Esophagus muscularis mucosa (tissue), 4 donors: ENCODE measurements at regions not wholly inside any gene's neighbourhood (a gene's known extent, or its start where the extent isn't known, plus 50 kb on each side); places are given as distances from the start of the nearest gene placed in this dataset.

Experiments
- DNase-seq: peaks from one replicate; pipeline ENCODE4 v3.0.0-alpha.2; 2017; ENCODE audit errors: extremely low spot score
- H3K27ac ChIP-seq, 4 donors: fragments of 200-600 bp; sonication (generic); replicated peaks in 1 of 4; 1 replicate in 3 of 4; 2 replicates in 1 of 4; pipeline ENCODE4 v1.5.1; 2016 to 2019; ENCODE audit warnings: mild to moderate bottlenecking in 1 of 4
- H3K27me3 ChIP-seq, 4 donors: fragments of 200-600 bp; sonication (generic); one replicate each; pipeline versions ENCODE4 v1.5.1 to v1.6.0; 2016 to 2019
- H3K36me3 ChIP-seq, 4 donors: fragments of 200-600 bp; sonication (generic); one replicate each; pipeline ENCODE4 v1.5.1; 2016 to 2019
- H3K4me1 ChIP-seq, 4 donors: fragments of 200-600 bp; sonication (generic); one replicate each; pipeline ENCODE4 v1.5.1; 2016 to 2019
- H3K4me3 ChIP-seq, 4 donors: fragments of 200-600 bp; sonication (generic); 1 replicate in 2 of 4; 2 replicates in 2 of 4; pipeline ENCODE4 v1.5.1; 2016 to 2019; ENCODE audit warnings: mild to moderate bottlenecking in 4 of 4, moderate library complexity in 1 of 4
- H3K9me3 ChIP-seq, 4 donors: fragments of 200-600 bp; sonication (generic); 1 replicate in 3 of 4; 2 replicates in 1 of 4; pipeline ENCODE4 v1.5.1; 2016 to 2019
- EP300 ChIP-seq: sonication (generic); formaldehyde crosslinking; IDR thresholded peaks from one replicate; pipeline ENCODE4 v1.6.1; 2017; ENCODE audit warnings: antibody characterized with exemption
- POLR2A ChIP-seq: fragments of 450-650 bp; IDR thresholded peaks from one replicate; pipeline ENCODE4 v1.6.1; 2017; ENCODE audit warnings: antibody characterized with exemption, moderate library complexity, mild to moderate bottlenecking, low read depth
- POLR2AphosphoS5 ChIP-seq, 2 donors: sonication (generic); formaldehyde crosslinking; IDR thresholded peaks; one replicate each; pipeline ENCODE4 v1.6.1; 2017; ENCODE audit warnings: antibody characterized with exemption in 2 of 2
- WGBS: methylation state at CpG from one replicate; pipeline ENCODE4 v1.1.5; 2018; 5-methylcytosine and 5-hydroxymethylcytosine counted together
- intact Hi-C: fragments of 100-400 bp; cut with DNase I; formaldehyde crosslinking; loops from one replicate; pipeline ENCODE4 v1.15.1; 2023
- TF ChIP-seq, protein P1 (sequence below), 3 experiments: fragments of 200-600 bp in 2 of 3; fragments of 450-650 bp in 1 of 3; sonication (generic) in 2 of 3; IDR thresholded peaks; one replicate each; pipeline ENCODE4 v1.5.1; 2017 to 2019; ENCODE audit warnings: antibody characterized with exemption in 3 of 3, mild to moderate bottlenecking in 2 of 3, moderate library complexity in 1 of 3

DNA sequence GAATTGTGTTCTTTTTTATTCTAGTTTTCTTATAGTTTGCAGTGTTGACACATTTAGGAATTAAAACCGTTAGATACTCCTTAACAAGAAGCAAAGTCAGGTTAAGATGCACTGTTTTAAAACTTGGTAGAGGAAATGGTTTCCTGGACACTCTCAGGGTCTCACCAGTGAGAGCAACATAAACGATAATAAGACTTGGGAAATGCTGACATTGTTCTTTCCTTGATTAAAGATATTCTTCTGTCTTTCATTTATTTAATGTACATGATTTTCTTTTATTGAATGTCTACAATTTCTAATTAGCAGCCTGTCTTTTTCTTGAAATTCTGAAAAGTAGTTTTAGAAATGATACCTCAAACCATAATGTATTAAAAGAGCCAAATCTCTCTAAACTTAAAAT lies 707.9 kb upstream of the CHD1 start:
- DNase-seq, result no peak
- Histone ChIP-seq H3K9me3 (no peaks in the 10 kb centered on the region), H3K4me3 (no peak overlapping the region), H3K4me1 (no peaks in the 10 kb centered on the region), H3K36me3 (no peaks in the 10 kb centered on the region), H3K27ac (no peak overlapping the region), H3K27me3 (no peaks in the 10 kb centered on the region)
- intact Hi-C loops, result no loop called here
- WGBS, result 77% methylated on average over 2 of the region's 2 CpGs
- TF ChIP-seq POLR2AphosphoS5 (IDR thresholded peaks at IDR 0.05) (no peak), EP300 (no peak), POLR2A (no peak)
- TF ChIP-seq, protein P1, sequence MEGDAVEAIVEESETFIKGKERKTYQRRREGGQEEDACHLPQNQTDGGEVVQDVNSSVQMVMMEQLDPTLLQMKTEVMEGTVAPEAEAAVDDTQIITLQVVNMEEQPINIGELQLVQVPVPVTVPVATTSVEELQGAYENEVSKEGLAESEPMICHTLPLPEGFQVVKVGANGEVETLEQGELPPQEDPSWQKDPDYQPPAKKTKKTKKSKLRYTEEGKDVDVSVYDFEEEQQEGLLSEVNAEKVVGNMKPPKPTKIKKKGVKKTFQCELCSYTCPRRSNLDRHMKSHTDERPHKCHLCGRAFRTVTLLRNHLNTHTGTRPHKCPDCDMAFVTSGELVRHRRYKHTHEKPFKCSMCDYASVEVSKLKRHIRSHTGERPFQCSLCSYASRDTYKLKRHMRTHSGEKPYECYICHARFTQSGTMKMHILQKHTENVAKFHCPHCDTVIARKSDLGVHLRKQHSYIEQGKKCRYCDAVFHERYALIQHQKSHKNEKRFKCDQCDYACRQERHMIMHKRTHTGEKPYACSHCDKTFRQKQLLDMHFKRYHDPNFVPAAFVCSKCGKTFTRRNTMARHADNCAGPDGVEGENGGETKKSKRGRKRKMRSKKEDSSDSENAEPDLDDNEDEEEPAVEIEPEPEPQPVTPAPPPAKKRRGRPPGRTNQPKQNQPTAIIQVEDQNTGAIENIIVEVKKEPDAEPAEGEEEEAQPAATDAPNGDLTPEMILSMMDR (IDR thresholded peaks at IDR 0.05), result no peak

DNA sequence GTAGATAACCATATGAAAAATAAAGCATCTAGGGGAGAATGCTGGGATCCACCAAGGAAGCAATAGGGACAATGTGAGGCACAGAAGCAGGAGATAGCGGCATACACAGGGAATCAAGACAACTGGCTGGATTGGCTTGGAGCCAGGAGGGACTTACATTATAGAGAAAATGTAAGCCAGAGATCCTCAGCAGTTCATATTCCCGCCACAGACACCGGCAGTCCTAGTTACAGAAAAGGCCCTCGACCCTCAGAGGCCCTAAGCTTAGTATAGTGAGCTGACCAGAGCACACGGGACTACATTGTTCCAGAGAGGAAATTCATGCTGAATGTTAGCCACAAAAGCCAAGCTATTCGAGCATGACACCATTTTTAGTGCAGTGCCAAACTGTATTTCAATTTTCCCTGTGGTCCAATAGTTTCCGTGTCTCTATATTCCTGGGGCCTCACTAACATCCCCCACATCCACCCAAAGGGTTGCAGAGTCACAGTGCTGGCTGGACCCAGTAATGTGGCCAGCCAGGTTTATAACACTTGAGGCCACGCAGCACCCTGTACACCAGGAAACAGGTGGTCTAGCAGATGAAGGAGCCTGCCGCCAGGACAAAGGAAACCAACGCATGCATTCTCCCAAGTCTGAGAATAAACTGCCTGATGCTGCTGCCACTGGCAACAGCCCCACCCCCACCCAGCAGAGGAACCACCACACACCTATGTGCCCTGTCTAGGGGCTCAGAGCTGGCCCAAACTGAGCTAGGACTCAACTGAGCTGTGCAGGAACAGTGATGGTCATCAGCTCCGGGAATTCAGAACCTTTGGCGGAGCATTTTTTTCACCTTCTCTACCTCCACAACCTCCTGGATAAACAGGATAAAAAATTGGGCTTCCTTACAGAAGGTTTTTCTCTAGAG lies 693.2 kb upstream of the CHD1 start:
- H3K4me1 ChIP-seq, result no peaks in the 10 kb centered on the region

DNA sequence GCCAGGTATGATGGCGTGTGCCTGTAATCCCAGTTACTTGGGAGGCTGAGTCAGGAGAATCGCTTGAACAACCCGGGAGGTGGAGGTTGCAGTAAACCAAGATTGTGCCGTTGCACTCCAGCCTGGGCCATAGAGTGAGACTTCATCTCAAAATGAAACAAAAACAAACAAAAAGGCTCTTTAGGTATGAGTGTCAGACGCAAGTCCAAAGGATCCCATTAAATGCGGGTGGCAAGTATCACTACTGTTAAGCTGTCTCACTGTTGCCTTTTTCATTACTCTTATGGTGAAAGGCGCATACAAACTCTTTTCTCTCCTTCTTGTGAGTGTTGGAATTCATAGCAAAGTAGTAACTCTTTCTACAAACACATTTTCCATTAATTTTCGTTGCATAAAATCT lies 688.5 kb upstream of the CHD1 start:
- 90% methylated on average over 8 of the region's 8 CpGs for WGBS

More for the DNA sequence above, 693.2 kb upstream of the CHD1 start:
- intact Hi-C loops, result no loop called here
- DNase-seq, result no peak
- TF ChIP-seq, protein P1 (IDR thresholded peaks at IDR 0.05), result no peak
- TF ChIP-seq EP300 (no peak), POLR2A (no peak)
- H3K4me3 ChIP-seq, result no peak overlapping the region
- H3K27me3 ChIP-seq, result no peaks in the 10 kb centered on the region
- no peaks in the 10 kb centered on the region for H3K36me3 ChIP-seq
- no peak overlapping the region for H3K27ac ChIP-seq
- WGBS, result 72% methylated on average over 12 of the region's 12 CpGs
- peaks cover 0 to 4% (median 0%) of the 10 kb centered on the region in 4 donors for H3K9me3 ChIP-seq

DNA sequence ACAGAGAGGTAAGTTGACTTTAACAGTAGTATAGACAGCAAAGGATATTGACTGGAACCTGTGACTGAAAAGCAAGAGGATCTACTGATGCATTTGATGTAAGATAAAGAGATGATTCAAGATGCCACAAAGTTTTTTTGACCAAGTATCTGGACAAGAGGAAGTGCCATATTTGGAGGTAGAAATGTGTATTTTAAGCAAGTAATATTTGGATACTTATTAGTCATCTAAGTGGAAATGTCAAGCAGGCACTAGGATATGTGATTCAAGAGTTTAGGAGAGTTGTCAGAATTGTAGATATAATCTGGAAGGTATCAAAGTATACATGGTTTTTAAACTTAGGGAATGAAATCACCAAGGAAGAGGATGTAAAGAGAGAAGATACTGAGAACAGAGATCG lies 686.1 kb upstream of the CHD1 start:
- no peak for TF ChIP-seq EP300
- no peak for TF ChIP-seq POLR2AphosphoS5 (IDR thresholded peaks at IDR 0.05)
- TF ChIP-seq, protein P1 (IDR thresholded peaks at IDR 0.05), result no peak
- intact Hi-C loops, result no loop called here
- Histone ChIP-seq H3K4me3 (no peak overlapping the region), H3K4me1 (no peaks in the 10 kb centered on the region), H3K36me3 (no peaks in the 10 kb centered on the region), H3K27me3 (no peaks in the 10 kb centered on the region), H3K27ac (no peak overlapping the region), H3K9me3 (no peaks in the 10 kb centered on the region)
- DNase-seq, result no peak
- WGBS, result 41% methylated on average over 1 of the region's 1 CpG

More for the DNA sequence above, 688.5 kb upstream of the CHD1 start:
- no peak for DNase-seq
- H3K27me3 ChIP-seq, result no peaks in the 10 kb centered on the region
- H3K36me3 ChIP-seq, result no peaks in the 10 kb centered on the region
- TF ChIP-seq POLR2AphosphoS5 (IDR thresholded peaks at IDR 0.05), result no peak
- no peak for TF ChIP-seq POLR2A
- TF ChIP-seq, protein P1 (IDR thresholded peaks at IDR 0.05), result no peak
- no peak overlapping the region for H3K4me3 ChIP-seq
- no peaks in the 10 kb centered on the region for H3K9me3 ChIP-seq
- H3K4me1 ChIP-seq, result no peaks in the 10 kb centered on the region
- no peak overlapping the region for H3K27ac ChIP-seq
- intact Hi-C loops, result no loop called here

DNA sequence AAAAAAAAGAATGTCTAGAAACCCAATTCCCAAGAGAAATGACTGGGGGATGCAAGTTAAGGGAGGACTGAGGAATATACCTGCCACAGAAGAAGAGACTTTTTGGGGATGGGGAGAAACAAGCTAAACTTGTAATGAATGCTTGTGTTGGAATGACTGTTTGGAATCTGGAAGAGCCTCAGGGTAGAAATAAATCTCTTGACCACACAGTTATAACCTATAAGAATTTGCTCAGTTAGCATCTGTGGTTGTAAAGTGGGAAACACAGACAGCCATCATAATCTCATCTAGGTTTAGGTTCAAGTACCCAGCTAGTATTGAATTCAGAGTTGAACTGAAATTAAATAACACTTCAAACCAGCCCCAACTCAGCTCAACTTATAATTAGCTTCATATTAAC lies 678.3 kb upstream of the CHD1 start:
- DNase-seq, result no peak
- intact Hi-C loops, result no loop called here
- Histone ChIP-seq H3K9me3 (no peaks in the 10 kb centered on the region), H3K27me3 (no peaks in the 10 kb centered on the region), H3K4me1 (no peaks in the 10 kb centered on the region), H3K27ac (no peak overlapping the region), H3K36me3 (no peaks in the 10 kb centered on the region), H3K4me3 (no peak overlapping the region)
- TF ChIP-seq POLR2AphosphoS5 (IDR thresholded peaks at IDR 0.05) (no peak), EP300 (no peak), POLR2A (no peak)
- TF ChIP-seq, protein P1 (IDR thresholded peaks at IDR 0.05), result no peak
